A673 (cell line): ENCODE measurements at regions not wholly inside any gene's neighbourhood (a gene's known extent, or its start where the extent isn't known, plus 50 kb on each side); places are given as distances from the start of the nearest gene placed in this dataset.

Source experiments
- CTCF ChIP-seq: fragments of 300-800, 200-600 bp; sonication (generic); conservative IDR thresholded peaks from 2 replicates; pipeline ENCODE4 v1.5.1; 2017; ENCODE audit warnings: low read depth, mild to moderate bottlenecking, antibody characterized with exemption, low read length, moderate library complexity, mixed read lengths
- EZH2 ChIP-seq: fragments of 200-600 bp; sonication (generic); IDR thresholded peaks from 2 replicates; pipeline ENCODE4 v1.6.1; 2017; ENCODE audit warnings: borderline replicate concordance, low read depth, mild to moderate bottlenecking, mixed read lengths, antibody characterized with exemption, low read length; ENCODE audit not compliant: poor library complexity, severe bottlenecking

- TF ChIP-seq CTCF (no peak), EZH2 (no peak)
These were observed 430.0 kb downstream of the FAM181B start for GRCh38 chr11:82303671-82304070.
